ENCODE measurements at regions not wholly inside any gene's neighbourhood (a gene's known extent, or its start where the extent isn't known, plus 50 kb on each side); places are given as distances from the start of the nearest gene placed in this dataset.
"Not testable (repeated sequence)": the region's sequence is repeated elsewhere in the genome, so short reads cannot be mapped to it uniquely, and the experiment has no call there.

- no peak for ATAC-seq (ENCODE audit: low FRiP score in 2 of 2)
- WGBS, 2 donors = 74 to 81% methylated on average over 5 of the region's 5 CpGs
Measured at GRCh38 chr11:115636753-115637527, 132.7 kb upstream of the CADM1 start.

GRCh38 chr11:115633977-115634376 is 129.8 kb upstream of the CADM1 start:
- not testable (repeated sequence) for H3K36me3 ChIP-seq; H3K27me3 ChIP-seq; H3K4me3 ChIP-seq; H3K27ac ChIP-seq; ATAC-seq (ENCODE audit: low FRiP score in 2 of 2); H3K4me1 ChIP-seq; H3K9me3 ChIP-seq
- WGBS, 2 donors = 99% methylated on average over 7 to 27 of the region's 27 CpGs
- DNase-seq = peak in 1 of 2 donors; percentile 76

More at GRCh38 chr11:115636753-115637527, 132.7 kb upstream of the CADM1 start:
- Histone ChIP-seq H3K27ac (no peak overlapping the region), H3K27me3 (no peaks in the 10 kb centered on the region), H3K9me3 (no peaks in the 10 kb centered on the region), H3K4me1 (no peaks in the 10 kb centered on the region), H3K4me3 (no peak overlapping the region), H3K36me3 (no peaks in the 10 kb centered on the region)
- no peak for TF ChIP-seq POLR2A (IDR thresholded peaks at IDR 0.05)
- DNase-seq = no peak

DNA sequence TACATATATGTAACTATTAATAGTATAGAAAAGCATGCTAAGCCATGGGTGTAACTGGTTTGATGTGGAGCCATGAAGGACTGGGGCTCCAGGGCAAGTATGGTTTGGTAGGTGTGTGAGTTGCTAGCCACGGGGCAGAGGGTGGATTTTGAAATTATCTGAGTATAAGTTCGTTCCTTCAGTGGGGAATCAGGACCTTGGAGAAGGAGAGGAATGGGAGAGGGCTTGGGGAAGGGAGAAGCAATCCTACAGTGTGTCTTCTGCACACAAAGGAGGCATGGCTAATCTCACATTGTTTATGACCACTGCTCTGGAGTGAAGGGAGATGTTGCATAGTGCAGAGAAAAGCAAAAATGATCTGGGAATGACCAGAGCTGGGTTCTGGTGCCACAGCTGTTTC is 127.8 kb upstream of the CADM1 start:
- 74 to 80% methylated on average over 2 of the region's 2 CpGs for WGBS, 2 donors
- no peak for ATAC-seq (ENCODE audit: low FRiP score in 2 of 2)
- H3K27ac ChIP-seq = no peak overlapping the region
- no peaks in the 10 kb centered on the region for H3K27me3 ChIP-seq
- no peaks in the 10 kb centered on the region for H3K9me3 ChIP-seq
- no peak for TF ChIP-seq CTCF (IDR thresholded peaks at IDR 0.05)
- TF ChIP-seq POLR2A (IDR thresholded peaks at IDR 0.05) = no peak
- no peak for TF ChIP-seq POLR2AphosphoS5 (IDR thresholded peaks at IDR 0.05)
- no peak for TF ChIP-seq EP300 (IDR thresholded peaks at IDR 0.05)
- H3K36me3 ChIP-seq = no peaks in the 10 kb centered on the region
- no peak for DNase-seq
- H3K4me3 ChIP-seq = no peak overlapping the region
- no peaks in the 10 kb centered on the region for H3K4me1 ChIP-seq

- no peak for TF ChIP-seq CTCF (IDR thresholded peaks at IDR 0.05)
- no peak for TF ChIP-seq POLR2AphosphoS5 (IDR thresholded peaks at IDR 0.05)
- no peak for TF ChIP-seq EP300 (IDR thresholded peaks at IDR 0.05)
- TF ChIP-seq POLR2A (IDR thresholded peaks at IDR 0.05) = no peak
- WGBS, 2 donors = 66 to 77% methylated on average over 2 to 4 of the region's 4 CpGs
Measured at GRCh38 chr11:115631609-115632008, 127.4 kb upstream of the CADM1 start.

DNA sequence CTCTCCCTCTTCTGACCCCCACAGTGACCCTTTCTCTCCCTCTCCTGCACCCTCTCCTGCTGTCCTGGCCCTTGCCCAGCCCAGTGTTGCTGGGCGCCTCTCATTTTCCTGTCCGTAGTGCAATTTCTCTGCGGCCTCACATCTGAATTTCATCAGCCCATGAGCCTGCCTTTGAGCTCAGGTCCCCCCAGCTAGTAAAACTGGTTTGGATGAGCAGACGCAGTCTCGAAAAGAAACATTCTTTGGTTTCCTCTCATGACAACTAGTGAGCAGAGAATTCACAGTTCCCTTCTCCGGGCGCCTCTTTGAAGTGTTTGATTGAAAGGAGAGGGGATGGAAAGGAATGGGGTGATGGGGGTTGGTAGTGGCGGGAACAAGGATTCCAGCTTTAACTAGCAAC is 126.0 kb upstream of the CADM1 start:
- Histone ChIP-seq H3K4me1 (no peaks in the 10 kb centered on the region), H3K27me3 (no peaks in the 10 kb centered on the region), H3K27ac (no peak overlapping the region), H3K9me3 (no peaks in the 10 kb centered on the region), H3K4me3 (no peak overlapping the region), H3K36me3 (no peaks in the 10 kb centered on the region)
- DNase-seq (no peak), ATAC-seq (ENCODE audit: low FRiP score in 2 of 2) (no peak)
- TF ChIP-seq POLR2A (IDR thresholded peaks at IDR 0.05) (no peak), EP300 (IDR thresholded peaks at IDR 0.05) (no peak), CTCF (IDR thresholded peaks at IDR 0.05) (no peak), POLR2AphosphoS5 (IDR thresholded peaks at IDR 0.05) (no peak)
- 63 to 66% methylated on average over 8 of the region's 8 CpGs for WGBS, 2 donors

More at GRCh38 chr11:115631609-115632008, 127.4 kb upstream of the CADM1 start:
- H3K9me3 ChIP-seq = no peaks in the 10 kb centered on the region
- no peaks in the 10 kb centered on the region for H3K36me3 ChIP-seq
- no peak overlapping the region for H3K27ac ChIP-seq
- H3K4me1 ChIP-seq = no peaks in the 10 kb centered on the region
- H3K4me3 ChIP-seq = no peak overlapping the region
- DNase-seq = no peak
- no peak for ATAC-seq (ENCODE audit: low FRiP score in 2 of 2)
- no peaks in the 10 kb centered on the region for H3K27me3 ChIP-seq

DNA sequence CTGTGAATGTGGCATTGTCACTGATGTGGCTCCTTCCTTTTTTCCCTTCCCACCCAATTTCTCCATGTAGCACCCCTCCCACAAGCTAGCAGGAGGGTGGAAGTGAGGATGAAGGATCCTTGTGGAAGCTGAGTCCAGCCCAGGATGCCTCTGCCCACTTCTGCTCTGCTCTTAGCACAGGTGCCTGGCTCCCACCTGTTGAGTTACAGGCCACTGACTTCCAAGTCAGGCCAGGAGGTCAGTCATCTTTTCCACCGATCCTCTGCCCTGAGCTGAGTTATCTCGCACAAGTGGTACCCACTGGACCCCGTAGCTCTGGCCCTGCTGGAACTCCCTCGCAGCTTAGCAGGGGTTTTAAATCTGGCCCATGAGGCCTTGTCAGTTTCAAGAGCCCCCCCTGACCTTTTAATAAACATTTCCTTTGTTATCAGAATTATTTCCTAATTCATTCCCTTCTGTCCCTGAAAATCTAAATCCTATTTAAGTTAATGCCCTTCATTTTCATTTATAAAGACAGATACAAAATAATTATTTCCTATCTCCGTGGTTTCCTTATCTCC is 125.3 kb upstream of the CADM1 start:
- no peak overlapping the region for H3K4me3 ChIP-seq
- H3K36me3 ChIP-seq = no peaks in the 10 kb centered on the region
- H3K27ac ChIP-seq = no peak overlapping the region
- WGBS, 2 donors = 79 to 85% methylated on average over 5 of the region's 5 CpGs
- no peak for DNase-seq
- no peak for TF ChIP-seq POLR2AphosphoS5 (IDR thresholded peaks at IDR 0.05)
- TF ChIP-seq CTCF (IDR thresholded peaks at IDR 0.05) = no peak
- TF ChIP-seq EP300 (IDR thresholded peaks at IDR 0.05) = no peak
- TF ChIP-seq POLR2A (IDR thresholded peaks at IDR 0.05) = no peak
- H3K9me3 ChIP-seq = no peaks in the 10 kb centered on the region
- ATAC-seq (ENCODE audit: low FRiP score in 2 of 2) = no peak
- no peaks in the 10 kb centered on the region for H3K27me3 ChIP-seq
- no peaks in the 10 kb centered on the region for H3K4me1 ChIP-seq
